ENCODE measurements at regions not wholly inside any gene's neighbourhood (a gene's known extent, or its start where the extent isn't known, plus 50 kb on each side); places are given as distances from the start of the nearest gene placed in this dataset.
"Not testable (repeated sequence)": the region's sequence is repeated elsewhere in the genome, so short reads cannot be mapped to it uniquely, and the experiment has no call there.

GRCh38 chr7:128596336-128597128, 75.6 kb upstream of the GARIN1A start:
- H3K9me3 Mint-ChIP-seq; H3K4me3 Mint-ChIP-seq; ATAC-seq (ENCODE audit: low read depth); DNase-seq (ENCODE audit: low spot score in 2 of 2); H3K27me3 Mint-ChIP-seq; H3K4me1 Mint-ChIP-seq: not testable (repeated sequence)
- Mint-ChIP-seq H3K27ac (peak overlapping the region; percentile 39), H3K36me3 (peaks cover 32% of the 10 kb centered on the region)

GRCh38 chr7:128598946-128599345, 73.1 kb upstream of the GARIN1A start:
- not testable (repeated sequence) for H3K27ac Mint-ChIP-seq

GRCh38 chr7:128608678-128609421, 63.2 kb upstream of the GARIN1A start:
- H3K4me1 Mint-ChIP-seq = not testable (repeated sequence)

More at GRCh38 chr7:128598946-128599345, 73.1 kb upstream of the GARIN1A start:
- not testable (repeated sequence) for ATAC-seq (ENCODE audit: low read depth); H3K4me1 Mint-ChIP-seq; DNase-seq (ENCODE audit: low spot score in 2 of 2); H3K9me3 Mint-ChIP-seq; H3K27me3 Mint-ChIP-seq; H3K4me3 Mint-ChIP-seq
- H3K36me3 Mint-ChIP-seq = peaks cover 32% of the 10 kb centered on the region

GRCh38 chr7:128613366-128613765, 58.7 kb upstream of the GARIN1A start:
- not testable (repeated sequence) for H3K36me3 Mint-ChIP-seq; DNase-seq (ENCODE audit: low spot score in 2 of 2); H3K4me3 Mint-ChIP-seq; H3K9me3 Mint-ChIP-seq; H3K4me1 Mint-ChIP-seq; H3K27me3 Mint-ChIP-seq; ATAC-seq (ENCODE audit: low read depth); H3K27ac Mint-ChIP-seq

More at GRCh38 chr7:128608678-128609421, 63.2 kb upstream of the GARIN1A start:
- not testable (repeated sequence) for H3K27me3 Mint-ChIP-seq, H3K9me3 Mint-ChIP-seq, H3K36me3 Mint-ChIP-seq
- Mint-ChIP-seq H3K4me3 (peak overlapping the region; percentile 58), H3K27ac (peak overlapping the region; percentile 88)
- peak; percentile 29 to 57 for DNase-seq (ENCODE audit: low spot score in 2 of 2)
- peak; percentile 97 for ATAC-seq (ENCODE audit: low read depth)

GRCh38 chr7:128614812-128615211, 57.3 kb upstream of the GARIN1A start:
- H3K36me3 Mint-ChIP-seq; DNase-seq (ENCODE audit: low spot score in 2 of 2); H3K4me3 Mint-ChIP-seq; H3K9me3 Mint-ChIP-seq; H3K27me3 Mint-ChIP-seq; H3K27ac Mint-ChIP-seq; H3K4me1 Mint-ChIP-seq; ATAC-seq (ENCODE audit: low read depth): not testable (repeated sequence)

- H3K27me3 Mint-ChIP-seq, H3K9me3 Mint-ChIP-seq: not testable (repeated sequence)
- peaks cover 14% of the 10 kb centered on the region for H3K36me3 Mint-ChIP-seq
These were observed 55.3 kb upstream of the GARIN1A start for GRCh38 chr7:128616799-128617198.

More at GRCh38 chr7:128616799-128617198, 55.3 kb upstream of the GARIN1A start:
- not testable (repeated sequence) for H3K27ac Mint-ChIP-seq; H3K4me1 Mint-ChIP-seq; DNase-seq (ENCODE audit: low spot score in 2 of 2); ATAC-seq (ENCODE audit: low read depth); H3K4me3 Mint-ChIP-seq
